Ishikawa (cell line): ENCODE measurements at regions not wholly inside any gene's neighbourhood (a gene's known extent, or its start where the extent isn't known, plus 50 kb on each side); places are given as distances from the start of the nearest gene placed in this dataset.

ENCODE experiments used
- CEBPB ChIP-seq: IDR thresholded peaks from 2 replicates; pipeline ENCODE4 v1.6.1; 2012
- CREB1 ChIP-seq: IDR thresholded peaks from 2 replicates; pipeline ENCODE4 v1.6.1; 2012; ENCODE audit warnings: low read depth
- EGR1 ChIP-seq: IDR thresholded peaks from 2 replicates; pipeline ENCODE4 v1.6.1; 2012
- EP300 ChIP-seq: IDR thresholded peaks from 2 replicates; pipeline ENCODE4 v1.6.1; 2012; ENCODE audit warnings: borderline replicate concordance
- FOXM1 ChIP-seq: IDR thresholded peaks from 2 replicates; pipeline ENCODE4 v1.6.1; 2012; ENCODE audit warnings: low read depth, borderline replicate concordance
- MAX ChIP-seq: IDR thresholded peaks from 2 replicates; pipeline ENCODE4 v1.6.1; 2012
- NFIC ChIP-seq: IDR thresholded peaks from 2 replicates; pipeline ENCODE4 v1.6.1; 2012
- RAD21 ChIP-seq: IDR thresholded peaks from 2 replicates; pipeline ENCODE4 v1.6.1; 2012; ENCODE audit warnings: low read depth
- REST ChIP-seq: IDR thresholded peaks from 2 replicates; pipeline ENCODE4 v1.6.1; 2012; ENCODE audit warnings: low read depth, mild to moderate bottlenecking
- TAF1 ChIP-seq: IDR thresholded peaks from 2 replicates; pipeline ENCODE4 v1.6.1; 2012; ENCODE audit warnings: low read depth, mild to moderate bottlenecking
- TCF12 ChIP-seq: IDR thresholded peaks from 2 replicates; pipeline ENCODE4 v1.6.1; 2012; ENCODE audit warnings: low read depth
- TEAD4 ChIP-seq: IDR thresholded peaks from 2 replicates; pipeline ENCODE4 v1.6.1; 2012
- USF1 ChIP-seq: IDR thresholded peaks from 2 replicates; pipeline ENCODE4 v1.6.1; 2012
- YY1 ChIP-seq: IDR thresholded peaks from 2 replicates; pipeline ENCODE4 v1.6.1; 2012; ENCODE audit warnings: low read depth
- ZBTB7A ChIP-seq: IDR thresholded peaks from 2 replicates; pipeline ENCODE4 v1.6.1; 2012; ENCODE audit warnings: low read depth

GRCh38 chr2:564471-565181 is 112.6 kb downstream of the TMEM18 start:
- no peak for TF ChIP-seq TCF12
- TF ChIP-seq YY1, result no peak
- no peak for TF ChIP-seq ZBTB7A
- TF ChIP-seq TAF1, result no peak
- no peak for TF ChIP-seq MAX
- TF ChIP-seq EGR1, result no peak
- no peak for TF ChIP-seq CREB1
- no peak for TF ChIP-seq REST
- TF ChIP-seq RAD21, result no peak
- no peak for TF ChIP-seq TEAD4
- TF ChIP-seq USF1, result no peak
- no peak for TF ChIP-seq NFIC
- no peak for TF ChIP-seq CEBPB
- no peak for TF ChIP-seq FOXM1
- no peak for TF ChIP-seq EP300

- no peak for TF ChIP-seq REST
- no peak for TF ChIP-seq EP300
- TF ChIP-seq TEAD4, result no peak
- no peak for TF ChIP-seq YY1
- TF ChIP-seq TCF12, result no peak
- TF ChIP-seq CEBPB, result no peak
- no peak for TF ChIP-seq ZBTB7A
- no peak for TF ChIP-seq CREB1
Measured at GRCh38 chr2:563512-563911, 113.7 kb downstream of the TMEM18 start.

GRCh38 chr2:562391-563364 is 114.5 kb downstream of the TMEM18 start:
- no peak for TF ChIP-seq FOXM1
- TF ChIP-seq NFIC, result no peak
- no peak for TF ChIP-seq TAF1
- TF ChIP-seq EGR1, result no peak
- no peak for TF ChIP-seq ZBTB7A
- no peak for TF ChIP-seq RAD21
- TF ChIP-seq YY1, result no peak
- no peak for TF ChIP-seq REST
- TF ChIP-seq TCF12, result no peak

- no peak for TF ChIP-seq REST
- TF ChIP-seq MAX, result no peak
- no peak for TF ChIP-seq TAF1
- no peak for TF ChIP-seq EGR1
- TF ChIP-seq CREB1, result no peak
- TF ChIP-seq NFIC, result no peak
- TF ChIP-seq TEAD4, result no peak
- TF ChIP-seq USF1, result no peak
- TF ChIP-seq EP300, result no peak
- TF ChIP-seq FOXM1, result no peak
- no peak for TF ChIP-seq ZBTB7A
- TF ChIP-seq RAD21, result no peak
- TF ChIP-seq YY1, result no peak
- TF ChIP-seq CEBPB, result no peak
- TF ChIP-seq TCF12, result no peak
Measured at GRCh38 chr2:558879-559278, 118.3 kb downstream of the TMEM18 start.
